Caco-2 (cell line): ENCODE measurements at regions not wholly inside any gene's neighbourhood (a gene's known extent, or its start where the extent isn't known, plus 50 kb on each side); places are given as distances from the start of the nearest gene placed in this dataset.

Experiments used
- BruUV-seq: library from RNA; stranded (reverse); fragments of 400-500 nt; replicated peaks from 2 replicates; lab custom pipeline; 2021; lab: Mats Ljungman, UMichigan
- CTCF ChIA-PET: fragments of 300-600 bp; sonication (Branson Sonifier 250); formaldehyde crosslinking; loops from one replicate; lab custom pipeline; 2022; ENCODE audit warnings: antibody characterized with exemption; lab: Charles Lee
- POLR2A ChIA-PET: fragments of 300-600 bp; sonication (Branson Sonifier 250); formaldehyde crosslinking; loops from one replicate; lab custom pipeline; 2022; ENCODE audit warnings: antibody characterized with exemption; lab: Charles Lee
- DNase-seq, 2 experiments: peaks; one replicate each; pipeline versions ENCODE4 v3.0.0 to v3.0.0-alpha.2; 2020 to 2022
- H3K27me3 ChIP-seq: replicated peaks from 2 replicates; pipeline ENCODE4 v1.6.0; 2011; ENCODE audit warnings: low read length; ENCODE audit not compliant: control insufficient read depth, insufficient read depth
- H3K36me3 ChIP-seq: 2 replicates; pipeline ENCODE4 v1.5.1; 2011; ENCODE audit warnings: low read length; ENCODE audit not compliant: control insufficient read depth, insufficient read depth
- H3K4me1 ChIP-seq: fragments of 250-450 bp; sonication (Bioruptor Pico); 2 replicates; pipeline ENCODE4 v1.5.1; 2020; ENCODE audit warnings: mild to moderate bottlenecking
- H3K4me3 ChIP-seq: 2 replicates; pipeline ENCODE4 v1.5.1; 2011; ENCODE audit warnings: low read depth, mild to moderate bottlenecking, control low read depth, low read length
- H3K9me3 ChIP-seq: fragments of 250-450 bp; sonication (Bioruptor Pico); 2 replicates; pipeline ENCODE4 v1.5.1; 2020; ENCODE audit warnings: mild to moderate bottlenecking, moderate library complexity
- H3K27ac Mint-ChIP-seq: one replicate; pipeline ENCODE4 v1.8.0; 2022; ENCODE audit warnings: mixed read lengths; ENCODE audit not compliant: unreplicated experiment
- H3K27me3 Mint-ChIP-seq: one replicate; pipeline ENCODE4 v1.8.0; 2022; ENCODE audit warnings: mixed read lengths; ENCODE audit not compliant: insufficient read depth, unreplicated experiment
- H3K36me3 Mint-ChIP-seq: one replicate; pipeline ENCODE4 v1.8.0; 2022; ENCODE audit warnings: mild to moderate bottlenecking, mixed read lengths; ENCODE audit not compliant: insufficient read depth, unreplicated experiment
- H3K4me1 Mint-ChIP-seq: one replicate; pipeline ENCODE4 v1.8.0; 2022; ENCODE audit warnings: low read depth, mixed read lengths; ENCODE audit not compliant: unreplicated experiment
- H3K4me3 Mint-ChIP-seq: one replicate; pipeline ENCODE4 v1.8.0; 2022; ENCODE audit warnings: mild to moderate bottlenecking, moderate library complexity, mixed read lengths; ENCODE audit not compliant: unreplicated experiment
- H3K9me3 Mint-ChIP-seq: one replicate; pipeline ENCODE4 v1.8.0; 2022; ENCODE audit warnings: mixed read lengths; ENCODE audit not compliant: unreplicated experiment
- CTCF ChIP-seq, 2 experiments: fragments of 200-600 bp in 1 of 2; IDR thresholded peaks; 1 replicate in 1 of 2; 2 replicates in 1 of 2; pipeline versions ENCODE4 v1.5.1 to v1.8.0; 2011 to 2022; ENCODE audit warnings: antibody characterized with exemption in 1 of 2, control low read depth in 1 of 2, inconsistent platforms in 1 of 2, low read depth in 1 of 2, low read length in 1 of 2, mild to moderate bottlenecking in 1 of 2, moderate library complexity in 1 of 2; ENCODE audit not compliant: insufficient read depth in 1 of 2, severe bottlenecking in 1 of 2, unreplicated experiment in 1 of 2
- intact Hi-C: fragments of 100-400 bp; cut with micrococcal nuclease; formaldehyde crosslinking; loops from one replicate; pipeline ENCODE4 v1.10.0; 2022; ENCODE audit not compliant: unreplicated experiment

GRCh38 chr1:14313731-14314431, 284.6 kb upstream of the KAZN start:
- POLR2A ChIA-PET: no interaction called here
- Mint-ChIP-seq H3K27ac (no peak overlapping the region), H3K9me3 (no peaks in the 10 kb centered on the region), H3K36me3 (no peaks in the 10 kb centered on the region), H3K27me3 (no peaks in the 10 kb centered on the region), H3K4me3 (no peak overlapping the region), H3K4me1 (no peaks in the 10 kb centered on the region)
- Histone ChIP-seq H3K4me1 (no peaks in the 10 kb centered on the region), H3K9me3 (no peaks in the 10 kb centered on the region), H3K4me3 (no peak overlapping the region), H3K36me3 (no peaks in the 10 kb centered on the region), H3K27me3 (no peaks in the 10 kb centered on the region)
- no peak for TF ChIP-seq CTCF (IDR thresholded peaks at IDR 0.05; ENCODE audit: insufficient read depth in 1 of 2, low read depth in 1 of 2, low read length in 1 of 2, severe bottlenecking in 1 of 2, unreplicated experiment in 1 of 2)
- intact Hi-C loops: no loop called here
- no peak for DNase-seq
- BruUV-seq: no TSS peak
- CTCF ChIA-PET: no interaction called here

- no TSS peak for BruUV-seq
- Histone ChIP-seq H3K4me3 (no peak overlapping the region), H3K27me3 (no peaks in the 10 kb centered on the region), H3K9me3 (no peaks in the 10 kb centered on the region), H3K36me3 (no peaks in the 10 kb centered on the region), H3K4me1 (no peaks in the 10 kb centered on the region)
- H3K4me3 Mint-ChIP-seq: no peak overlapping the region
- ChIA-PET POLR2A (no interaction called here), CTCF (no interaction called here)
- no peaks in the 10 kb centered on the region for H3K9me3 Mint-ChIP-seq
- no peak overlapping the region for H3K27ac Mint-ChIP-seq
- no peaks in the 10 kb centered on the region for H3K4me1 Mint-ChIP-seq
- no peak for DNase-seq
- intact Hi-C loops: no loop called here
- no peak for TF ChIP-seq CTCF (IDR thresholded peaks at IDR 0.05; ENCODE audit: insufficient read depth in 1 of 2, low read depth in 1 of 2, low read length in 1 of 2, severe bottlenecking in 1 of 2, unreplicated experiment in 1 of 2)
- no peaks in the 10 kb centered on the region for H3K36me3 Mint-ChIP-seq
- no peaks in the 10 kb centered on the region for H3K27me3 Mint-ChIP-seq
These were observed 279.7 kb upstream of the KAZN start for GRCh38 chr1:14318830-14319229.

GRCh38 chr1:14320518-14320917, 278.0 kb upstream of the KAZN start:
- no peaks in the 10 kb centered on the region for H3K36me3 Mint-ChIP-seq
- intact Hi-C loops: no loop called here
- Histone ChIP-seq H3K27me3 (no peaks in the 10 kb centered on the region), H3K4me3 (no peak overlapping the region), H3K36me3 (no peaks in the 10 kb centered on the region), H3K9me3 (no peaks in the 10 kb centered on the region), H3K4me1 (no peaks in the 10 kb centered on the region)
- CTCF ChIA-PET: no interaction called here
- no peak for DNase-seq
- no peaks in the 10 kb centered on the region for H3K27me3 Mint-ChIP-seq
- no peak for TF ChIP-seq CTCF (IDR thresholded peaks at IDR 0.05; ENCODE audit: insufficient read depth in 1 of 2, low read depth in 1 of 2, low read length in 1 of 2, severe bottlenecking in 1 of 2, unreplicated experiment in 1 of 2)
- POLR2A ChIA-PET: no interaction called here
- H3K9me3 Mint-ChIP-seq: no peaks in the 10 kb centered on the region
- H3K4me3 Mint-ChIP-seq: no peak overlapping the region
- no peak overlapping the region for H3K27ac Mint-ChIP-seq
- BruUV-seq: no TSS peak
- H3K4me1 Mint-ChIP-seq: no peaks in the 10 kb centered on the region
